H9 (cell line): ENCODE measurements at regions not wholly inside any gene's neighbourhood (a gene's known extent, or its start where the extent isn't known, plus 50 kb on each side); places are given as distances from the start of the nearest gene placed in this dataset.

Experiments
- DNase-seq: peaks from one replicate; pipeline ENCODE4 v3.0.0-alpha.2; 2017
- H2AFZ ChIP-seq: one replicate; pipeline ENCODE4 v1.6.1; 2013; ENCODE audit warnings: mild to moderate bottlenecking, low read length, control low read depth, moderate library complexity
- H2AK5ac ChIP-seq: 2 replicates; pipeline ENCODE4 v1.6.1; 2013; ENCODE audit warnings: low read length, control low read depth, mixed read lengths; ENCODE audit not compliant: insufficient read length
- H2BK120ac ChIP-seq: one replicate; pipeline ENCODE4 v1.6.1; 2013; ENCODE audit warnings: low read depth, mild to moderate bottlenecking, low read length, control low read depth, inconsistent platforms; ENCODE audit not compliant: poor library complexity, severe bottlenecking
- H2BK12ac ChIP-seq: 2 replicates; pipeline ENCODE4 v1.6.1; 2013; ENCODE audit warnings: low read length, control low read depth, mixed read lengths, low read depth; ENCODE audit not compliant: insufficient read length
- H2BK15ac ChIP-seq: 2 replicates; pipeline ENCODE4 v1.6.1; 2013; ENCODE audit warnings: low read depth, low read length, control low read depth
- H2BK20ac ChIP-seq: one replicate; pipeline ENCODE4 v1.6.1; 2013; ENCODE audit warnings: low read depth, mild to moderate bottlenecking, low read length, control low read depth, inconsistent platforms; ENCODE audit not compliant: poor library complexity, severe bottlenecking
- H2BK5ac ChIP-seq: 2 replicates; pipeline ENCODE4 v1.6.1; 2013; ENCODE audit warnings: low read length, control low read depth, mixed read lengths; ENCODE audit not compliant: insufficient read length
- H3K14ac ChIP-seq: 2 replicates; pipeline ENCODE4 v1.6.1; 2013; ENCODE audit warnings: low read length, control low read depth; ENCODE audit not compliant: insufficient read depth
- H3K18ac ChIP-seq: 2 replicates; pipeline ENCODE4 v1.6.1; 2013; ENCODE audit warnings: low read depth, mild to moderate bottlenecking, mixed read lengths, low read length, control low read depth; ENCODE audit not compliant: insufficient read length
- H3K23ac ChIP-seq: 2 replicates; pipeline ENCODE4 v1.6.1; 2013; ENCODE audit warnings: low read length, control low read depth, mixed read lengths, low read depth; ENCODE audit not compliant: insufficient read length
- H3K23me2 ChIP-seq: 2 replicates; pipeline ENCODE4 v1.6.1; 2013; ENCODE audit warnings: low read depth, mild to moderate bottlenecking, mixed read lengths, low read length, control low read depth; ENCODE audit not compliant: insufficient read length, poor library complexity, severe bottlenecking
- H3K27ac ChIP-seq: 2 replicates; pipeline ENCODE4 v1.5.1; 2013; ENCODE audit warnings: low read length, control low read depth, mixed read lengths, low read depth; ENCODE audit not compliant: insufficient read length
- H3K27me3 ChIP-seq: 2 replicates; pipeline ENCODE4 v1.6.1; 2013; ENCODE audit warnings: low read length, control low read depth, inconsistent platforms; ENCODE audit not compliant: insufficient read depth
- H3K4ac ChIP-seq: 2 replicates; pipeline ENCODE4 v1.6.1; 2013; ENCODE audit warnings: low read depth, mild to moderate bottlenecking, control low read depth, inconsistent platforms, low read length, moderate library complexity
- H3K4me1 ChIP-seq: 2 replicates; pipeline ENCODE4 v1.6.1; 2013; ENCODE audit warnings: low read length, control low read depth, inconsistent platforms; ENCODE audit not compliant: insufficient read depth
- H3K4me2 ChIP-seq: 2 replicates; pipeline ENCODE4 v1.6.1; 2013; ENCODE audit warnings: low read length, control low read depth, mixed read lengths; ENCODE audit not compliant: insufficient read length, insufficient read depth
- H3K56ac ChIP-seq: 2 replicates; pipeline ENCODE4 v1.6.1; 2013; ENCODE audit warnings: low read depth, mild to moderate bottlenecking, mixed read lengths, low read length, control low read depth; ENCODE audit not compliant: insufficient read length
- H3K79me1 ChIP-seq: 2 replicates; pipeline ENCODE4 v1.6.1; 2013; ENCODE audit warnings: low read depth, mild to moderate bottlenecking, moderate library complexity, low read length, control low read depth, inconsistent platforms; ENCODE audit not compliant: insufficient read depth, poor library complexity, severe bottlenecking
- H3K79me2 ChIP-seq: 2 replicates; pipeline ENCODE4 v1.6.1; 2013; ENCODE audit warnings: low read length, control low read depth, inconsistent platforms; ENCODE audit not compliant: insufficient read depth
- H3K9ac ChIP-seq: 2 replicates; pipeline ENCODE4 v1.6.1; 2013; ENCODE audit warnings: low read length, control low read depth, mixed read lengths; ENCODE audit not compliant: insufficient read length; ENCODE audit errors: extremely low read depth
- H3K9me3 ChIP-seq: one replicate; pipeline ENCODE4 v1.6.1; 2013; ENCODE audit warnings: low read depth, low read length, inconsistent platforms; ENCODE audit not compliant: control insufficient read depth
- H3T11ph ChIP-seq: one replicate; pipeline ENCODE4 v1.6.1; 2013; ENCODE audit warnings: mild to moderate bottlenecking, low read length, control low read depth, inconsistent platforms
- H4K20me1 ChIP-seq: one replicate; pipeline ENCODE4 v1.6.1; 2013; ENCODE audit not compliant: control insufficient read depth, insufficient read length, insufficient read depth
- H4K5ac ChIP-seq: 2 replicates; pipeline ENCODE4 v1.6.1; 2013; ENCODE audit warnings: low read depth, mild to moderate bottlenecking, mixed read lengths, low read length, control low read depth; ENCODE audit not compliant: insufficient read length
- H4K8ac ChIP-seq: replicated peaks from 2 replicates; pipeline ENCODE4 v1.6.1; 2013; ENCODE audit warnings: low read length, control low read depth, mixed read lengths, low read depth; ENCODE audit not compliant: insufficient read length
- H4K91ac ChIP-seq: 2 replicates; pipeline ENCODE4 v1.6.1; 2013; ENCODE audit warnings: low read depth, mild to moderate bottlenecking, moderate library complexity, mixed read lengths, low read length, control low read depth; ENCODE audit not compliant: insufficient read length
- H3K27ac Mint-ChIP-seq, 3 experiments: 2 replicates in 2 of 3; 3 replicates in 1 of 3; pipeline ENCODE4 v1.8.0; 2020 to 2021; ENCODE audit warnings: mixed read lengths in 3 of 3, mild to moderate bottlenecking in 1 of 3, moderate library complexity in 1 of 3
- H3K27me3 Mint-ChIP-seq: 2 replicates; pipeline ENCODE4 v1.8.0; 2021; ENCODE audit warnings: low read depth, mild to moderate bottlenecking, moderate library complexity, mixed read lengths
- H3K36me3 Mint-ChIP-seq, 3 experiments: 2 replicates in 2 of 3; 3 replicates in 1 of 3; pipeline ENCODE4 v1.8.0; 2020 to 2021; ENCODE audit warnings: low read depth in 3 of 3, mixed read lengths in 3 of 3; ENCODE audit not compliant: insufficient read depth in 1 of 3
- H3K4me1 Mint-ChIP-seq, 2 experiments: 2 replicates each; pipeline ENCODE4 v1.8.0; 2020; ENCODE audit warnings: mixed read lengths in 2 of 2
- H3K4me3 Mint-ChIP-seq, 2 experiments: 2 replicates in 1 of 2; 3 replicates in 1 of 2; pipeline ENCODE4 v1.8.0; 2020 to 2021; ENCODE audit warnings: mild to moderate bottlenecking in 2 of 2, mixed read lengths in 2 of 2, moderate library complexity in 1 of 2
- H3K9me3 Mint-ChIP-seq, 2 experiments: 2 replicates in 1 of 2; 3 replicates in 1 of 2; pipeline ENCODE4 v1.8.0; 2020; ENCODE audit warnings: mild to moderate bottlenecking in 2 of 2, mixed read lengths in 2 of 2, moderate library complexity in 1 of 2
- TF ChIP-seq, protein P1 (sequence below): fragments of 200-600 bp; sonication (generic); conservative IDR thresholded peaks from 3 replicates; pipeline ENCODE4 v1.8.0; 2021; ENCODE audit warnings: antibody characterized with exemption, mild to moderate bottlenecking

DNA sequence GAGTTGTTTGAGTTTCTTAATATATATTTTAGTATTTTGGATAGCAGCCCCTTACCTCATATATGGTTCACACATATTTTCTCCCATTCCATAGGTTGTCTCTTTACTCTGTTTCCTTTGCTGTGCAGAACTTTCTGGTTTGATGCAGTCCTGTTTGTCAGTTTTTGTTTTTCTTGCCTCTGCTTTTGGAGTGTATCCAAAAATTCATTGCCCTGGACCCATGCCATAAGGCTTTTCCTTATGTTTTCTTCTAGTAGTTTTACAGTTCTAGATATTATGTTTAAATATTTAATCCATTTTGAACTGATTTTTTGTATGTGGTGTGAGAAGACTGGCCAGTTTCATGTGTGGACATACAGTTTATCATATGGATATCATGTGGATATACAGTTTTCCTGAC is 58.5 kb upstream of the NUDT6 start:
- Histone ChIP-seq H2BK120ac (no peak overlapping the region), H3K4ac (no peak overlapping the region), H3T11ph (no peak overlapping the region), H2BK20ac (no peak overlapping the region), H2AK5ac (no peak overlapping the region), H3K27ac (no peak overlapping the region), H3K4me2 (no peak overlapping the region), H4K8ac (no peak overlapping the region), H3K56ac (no peak overlapping the region), H3K79me1 (no peaks in the 10 kb centered on the region), H3K4me1 (no peaks in the 10 kb centered on the region), H3K14ac (no peak overlapping the region), H4K20me1 (no peaks in the 10 kb centered on the region), H2BK12ac (no peak overlapping the region), H2BK5ac (no peak overlapping the region), H3K23ac (no peak overlapping the region), H3K79me2 (no peaks in the 10 kb centered on the region), H3K9me3 (peaks cover 23% of the 10 kb centered on the region), H3K9ac (no peak overlapping the region), H4K91ac (no peak overlapping the region), H2BK15ac (no peak overlapping the region), H3K27me3 (no peaks in the 10 kb centered on the region), H2AFZ (no peak overlapping the region), H4K5ac (no peak overlapping the region), H3K18ac (no peak overlapping the region), H3K23me2 (no peaks in the 10 kb centered on the region)
- TF ChIP-seq, protein P1, sequence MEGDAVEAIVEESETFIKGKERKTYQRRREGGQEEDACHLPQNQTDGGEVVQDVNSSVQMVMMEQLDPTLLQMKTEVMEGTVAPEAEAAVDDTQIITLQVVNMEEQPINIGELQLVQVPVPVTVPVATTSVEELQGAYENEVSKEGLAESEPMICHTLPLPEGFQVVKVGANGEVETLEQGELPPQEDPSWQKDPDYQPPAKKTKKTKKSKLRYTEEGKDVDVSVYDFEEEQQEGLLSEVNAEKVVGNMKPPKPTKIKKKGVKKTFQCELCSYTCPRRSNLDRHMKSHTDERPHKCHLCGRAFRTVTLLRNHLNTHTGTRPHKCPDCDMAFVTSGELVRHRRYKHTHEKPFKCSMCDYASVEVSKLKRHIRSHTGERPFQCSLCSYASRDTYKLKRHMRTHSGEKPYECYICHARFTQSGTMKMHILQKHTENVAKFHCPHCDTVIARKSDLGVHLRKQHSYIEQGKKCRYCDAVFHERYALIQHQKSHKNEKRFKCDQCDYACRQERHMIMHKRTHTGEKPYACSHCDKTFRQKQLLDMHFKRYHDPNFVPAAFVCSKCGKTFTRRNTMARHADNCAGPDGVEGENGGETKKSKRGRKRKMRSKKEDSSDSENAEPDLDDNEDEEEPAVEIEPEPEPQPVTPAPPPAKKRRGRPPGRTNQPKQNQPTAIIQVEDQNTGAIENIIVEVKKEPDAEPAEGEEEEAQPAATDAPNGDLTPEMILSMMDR: no peak
- no peak overlapping the region for H3K4me3 Mint-ChIP-seq
- peaks cover 18 to 21% of the 10 kb centered on the region in 2 experiments; a peak in 4 of 5 replicates for H3K9me3 Mint-ChIP-seq
- DNase-seq: no peak
- H3K27ac Mint-ChIP-seq: no peak overlapping the region
- no peaks in the 10 kb centered on the region for H3K27me3 Mint-ChIP-seq
- no peaks in the 10 kb centered on the region for H3K4me1 Mint-ChIP-seq
- peaks cover 62 to 79% (median 66%) of the 10 kb centered on the region in 3 experiments for H3K36me3 Mint-ChIP-seq
